Erythroblast (primary cell): ENCODE measurements at regions not wholly inside any gene's neighbourhood (a gene's known extent, or its start where the extent isn't known, plus 50 kb on each side); places are given as distances from the start of the nearest gene placed in this dataset.

Source experiments
- DNase-seq, 2 experiments: peaks; one replicate each; lab custom pipeline; 2025; lab: John Stamatoyannopoulos, UW
- GATA1 ChIP-seq: IDR thresholded peaks from 2 replicates; pipeline ENCODE4 v1.6.1; 2011; ENCODE audit warnings: low read depth, mild to moderate bottlenecking, control low read depth, low read length, moderate library complexity
- POLR2A ChIP-seq: IDR thresholded peaks from 2 replicates; pipeline ENCODE4 v1.6.1; 2011; ENCODE audit warnings: mild to moderate bottlenecking, low read length

GRCh38 chr2:136645236-136645828, 120.0 kb upstream of the THSD7B start:
- no peak for DNase-seq
- no peak for TF ChIP-seq POLR2A
- TF ChIP-seq GATA1: no peak

GRCh38 chr2:136639651-136640050, 125.7 kb upstream of the THSD7B start:
- TF ChIP-seq POLR2A: no peak
- TF ChIP-seq GATA1: no peak
- DNase-seq: no peak

GRCh38 chr2:136638193-136638592, 127.2 kb upstream of the THSD7B start:
- DNase-seq: no peak
- TF ChIP-seq POLR2A (no peak), GATA1 (no peak)

- no peak for DNase-seq
- no peak for TF ChIP-seq GATA1
Observed at GRCh38 chr2:136637402-136637801, 127.9 kb upstream of the THSD7B start.

GRCh38 chr2:136628490-136628889, 136.9 kb upstream of the THSD7B start:
- DNase-seq: no peak
- TF ChIP-seq POLR2A: no peak
- no peak for TF ChIP-seq GATA1

GRCh38 chr2:136613096-136613495, 152.2 kb upstream of the THSD7B start:
- TF ChIP-seq GATA1 (no peak), POLR2A (no peak)
- no peak for DNase-seq

- TF ChIP-seq GATA1 (no peak), POLR2A (no peak)
- DNase-seq: no peak
Observed at GRCh38 chr2:136612079-136612478, 153.3 kb upstream of the THSD7B start.

GRCh38 chr2:136611451-136611850, 153.9 kb upstream of the THSD7B start:
- no peak for TF ChIP-seq GATA1
- TF ChIP-seq POLR2A: no peak
- no peak for DNase-seq

GRCh38 chr2:136582628-136583205, 182.6 kb upstream of the THSD7B start:
- TF ChIP-seq GATA1: no peak
- TF ChIP-seq POLR2A: no peak
- DNase-seq: peak; percentile 15 to 39

GRCh38 chr2:136572335-136572734, 193.0 kb upstream of the THSD7B start:
- no peak for DNase-seq
- TF ChIP-seq GATA1 (no peak), POLR2A (no peak)

- TF ChIP-seq POLR2A (no peak), GATA1 (no peak)
- DNase-seq: no peak
Observed at GRCh38 chr2:136557203-136557602, 208.1 kb upstream of the THSD7B start.

GRCh38 chr2:136550181-136550580, 215.2 kb upstream of the THSD7B start:
- no peak for TF ChIP-seq POLR2A
- no peak for TF ChIP-seq GATA1

GRCh38 chr2:136539355-136539754, 226.0 kb upstream of the THSD7B start:
- DNase-seq: no peak
- TF ChIP-seq POLR2A (no peak), GATA1 (no peak)

More at GRCh38 chr2:136550181-136550580, 215.2 kb upstream of the THSD7B start:
- no peak for DNase-seq

GRCh38 chr2:136538489-136538888, 226.9 kb upstream of the THSD7B start:
- DNase-seq: no peak
- no peak for TF ChIP-seq POLR2A
- TF ChIP-seq GATA1: no peak

GRCh38 chr2:136534811-136535210, 230.5 kb upstream of the THSD7B start:
- DNase-seq: no peak

GRCh38 chr2:136532171-136532570, 233.2 kb upstream of the THSD7B start:
- no peak for DNase-seq
- no peak for TF ChIP-seq GATA1

More at GRCh38 chr2:136534811-136535210, 230.5 kb upstream of the THSD7B start:
- TF ChIP-seq POLR2A (no peak), GATA1 (no peak)

- DNase-seq: no peak
- TF ChIP-seq POLR2A (no peak), GATA1 (no peak)
Observed at GRCh38 chr2:136531731-136532130, 233.6 kb upstream of the THSD7B start.
